ENCODE measurements at regions not wholly inside any gene's neighbourhood (a gene's known extent, or its start where the extent isn't known, plus 50 kb on each side); places are given as distances from the start of the nearest gene placed in this dataset.

DNA sequence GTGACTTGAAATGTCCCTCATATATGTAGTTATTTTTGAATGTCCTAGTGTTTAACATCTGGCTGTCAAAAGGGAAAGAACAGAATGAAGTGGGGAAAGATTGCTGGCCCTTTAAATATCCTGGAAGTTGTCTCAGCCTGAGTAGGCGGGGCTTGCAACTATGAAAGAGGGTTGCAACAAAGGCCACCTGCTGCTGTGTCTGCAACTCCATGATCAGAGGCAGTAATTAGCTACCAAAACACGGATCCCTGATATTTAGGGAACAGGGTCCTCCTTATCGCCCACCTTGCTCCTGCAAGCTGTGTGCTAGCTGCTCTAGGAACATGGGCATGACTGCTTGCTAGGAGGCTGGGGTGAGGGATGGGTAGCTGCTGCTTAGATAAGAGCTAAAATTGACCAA, 100.2 kb upstream of the CFAP20DC start:
- TF ChIP-seq, protein P1, sequence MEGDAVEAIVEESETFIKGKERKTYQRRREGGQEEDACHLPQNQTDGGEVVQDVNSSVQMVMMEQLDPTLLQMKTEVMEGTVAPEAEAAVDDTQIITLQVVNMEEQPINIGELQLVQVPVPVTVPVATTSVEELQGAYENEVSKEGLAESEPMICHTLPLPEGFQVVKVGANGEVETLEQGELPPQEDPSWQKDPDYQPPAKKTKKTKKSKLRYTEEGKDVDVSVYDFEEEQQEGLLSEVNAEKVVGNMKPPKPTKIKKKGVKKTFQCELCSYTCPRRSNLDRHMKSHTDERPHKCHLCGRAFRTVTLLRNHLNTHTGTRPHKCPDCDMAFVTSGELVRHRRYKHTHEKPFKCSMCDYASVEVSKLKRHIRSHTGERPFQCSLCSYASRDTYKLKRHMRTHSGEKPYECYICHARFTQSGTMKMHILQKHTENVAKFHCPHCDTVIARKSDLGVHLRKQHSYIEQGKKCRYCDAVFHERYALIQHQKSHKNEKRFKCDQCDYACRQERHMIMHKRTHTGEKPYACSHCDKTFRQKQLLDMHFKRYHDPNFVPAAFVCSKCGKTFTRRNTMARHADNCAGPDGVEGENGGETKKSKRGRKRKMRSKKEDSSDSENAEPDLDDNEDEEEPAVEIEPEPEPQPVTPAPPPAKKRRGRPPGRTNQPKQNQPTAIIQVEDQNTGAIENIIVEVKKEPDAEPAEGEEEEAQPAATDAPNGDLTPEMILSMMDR (IDR thresholded peaks at IDR 0.05; ENCODE audit: insufficient read depth, low read length, severe bottlenecking) = no peak
- Histone ChIP-seq H3K27me3 (ENCODE audit: control insufficient read depth, insufficient read depth, low read length) (no peaks in the 10 kb centered on the region), H3K4me3 (ENCODE audit: low read depth, low read length) (no peak overlapping the region), H3K36me3 (ENCODE audit: control insufficient read depth, insufficient read depth, low read length) (no peaks in the 10 kb centered on the region)
- DNase-seq (ENCODE audit: low read depth) (peak; percentile 3), FAIRE-seq (no peak)

DNA sequence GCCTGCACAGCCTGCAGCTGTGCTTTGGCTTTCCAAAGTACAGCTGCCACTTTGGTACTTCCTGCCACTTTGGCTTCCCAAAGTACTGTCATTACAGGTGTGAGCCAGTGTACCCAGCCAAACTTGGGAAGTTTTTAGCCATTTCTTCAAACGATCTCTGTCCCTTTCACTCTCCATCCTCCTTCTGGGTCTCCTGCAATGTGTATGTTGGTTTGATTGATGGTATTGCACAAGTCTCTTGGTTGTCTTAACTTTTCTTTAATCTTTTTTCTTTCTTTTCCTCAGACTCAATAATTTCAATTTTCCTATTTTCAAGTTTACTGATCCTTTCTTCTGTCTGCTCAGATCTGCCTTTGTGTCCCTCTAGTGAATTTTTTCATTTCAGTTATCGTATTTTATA, 99.3 kb upstream of the CFAP20DC start:
- TF ChIP-seq, protein P1 (IDR thresholded peaks at IDR 0.05; ENCODE audit: insufficient read depth, low read length, severe bottlenecking) = no peak
- Histone ChIP-seq H3K4me3 (ENCODE audit: low read depth, low read length) (no peak overlapping the region), H3K36me3 (ENCODE audit: control insufficient read depth, insufficient read depth, low read length) (no peaks in the 10 kb centered on the region), H3K27me3 (ENCODE audit: control insufficient read depth, insufficient read depth, low read length) (no peaks in the 10 kb centered on the region)
- DNase-seq (ENCODE audit: low read depth) = no peak
- FAIRE-seq = no peak

DNA sequence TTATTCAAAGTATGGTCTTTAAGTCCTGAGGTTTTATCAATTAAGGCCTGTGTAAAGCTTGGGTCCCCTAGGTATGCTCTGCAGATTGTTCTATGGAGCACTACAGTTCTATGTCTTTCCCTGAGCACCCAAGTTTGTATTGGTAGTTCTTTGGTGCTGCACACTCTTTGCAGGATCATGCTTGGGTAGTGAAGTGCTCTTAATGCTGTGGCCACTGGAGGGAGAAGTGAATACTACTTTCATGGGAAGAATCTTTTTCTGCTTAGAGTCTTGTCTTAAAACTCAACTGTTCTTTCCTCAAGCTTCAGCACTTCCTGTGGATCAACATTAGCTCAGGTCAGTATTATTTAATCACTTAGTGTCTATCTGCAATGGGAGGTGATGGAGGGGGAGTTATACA, 93.6 kb upstream of the CFAP20DC start:
- no peak for FAIRE-seq
- Histone ChIP-seq H3K4me3 (ENCODE audit: low read depth, low read length) (no peak overlapping the region), H3K27me3 (ENCODE audit: control insufficient read depth, insufficient read depth, low read length) (no peaks in the 10 kb centered on the region), H3K36me3 (ENCODE audit: control insufficient read depth, insufficient read depth, low read length) (no peaks in the 10 kb centered on the region)
- TF ChIP-seq, protein P1 (IDR thresholded peaks at IDR 0.05; ENCODE audit: insufficient read depth, low read length, severe bottlenecking) = peak; percentile 18
- peak; percentile 21 for DNase-seq (ENCODE audit: low read depth)

DNA sequence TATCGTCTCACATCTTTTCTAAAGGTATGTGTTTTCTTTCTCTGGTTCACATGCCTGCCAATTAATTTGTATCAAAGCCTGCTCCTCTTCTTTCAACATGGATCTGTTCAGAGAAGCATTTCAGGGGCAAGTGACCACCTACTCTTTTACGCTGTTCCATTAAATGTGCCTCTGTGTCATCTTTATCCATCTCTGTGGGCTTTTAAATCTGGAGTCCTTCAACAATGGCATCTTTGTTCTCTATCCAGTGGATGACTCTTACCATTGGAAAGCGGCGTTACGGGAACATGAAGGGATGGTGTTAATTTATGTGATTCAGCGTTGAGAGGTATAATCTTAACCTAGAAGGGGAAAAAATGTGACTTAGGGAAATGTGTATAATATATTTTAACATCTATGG, 92.7 kb upstream of the CFAP20DC start:
- peak; percentile 50 for FAIRE-seq
- TF ChIP-seq, protein P1 (IDR thresholded peaks at IDR 0.05; ENCODE audit: insufficient read depth, low read length, severe bottlenecking) = no peak
- H3K4me3 ChIP-seq (ENCODE audit: low read depth, low read length) = no peak overlapping the region

DNA sequence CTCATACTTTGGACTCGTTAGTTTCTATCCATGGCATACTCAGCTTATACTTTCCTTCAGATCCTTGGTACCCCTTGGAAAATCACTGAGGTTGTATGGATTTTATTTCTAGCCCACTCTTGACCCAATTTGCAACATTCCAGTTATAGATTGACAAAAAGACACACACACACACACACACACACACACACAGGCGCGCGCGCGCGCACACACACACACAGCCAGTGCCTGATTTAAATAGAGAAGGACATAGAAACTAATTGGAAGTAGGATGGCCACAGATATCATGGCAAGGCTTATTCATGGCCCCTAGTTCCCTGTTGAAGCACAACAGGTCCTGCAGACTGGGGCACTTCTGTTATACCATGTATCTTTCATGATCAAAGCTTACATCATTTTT, 89.1 kb upstream of the CFAP20DC start:
- no peaks in the 10 kb centered on the region for H3K36me3 ChIP-seq (ENCODE audit: control insufficient read depth, insufficient read depth, low read length)
- H3K4me3 ChIP-seq (ENCODE audit: low read depth, low read length) = no peak overlapping the region
- FAIRE-seq (no peak), DNase-seq (ENCODE audit: low read depth) (no peak)
- H3K27me3 ChIP-seq (ENCODE audit: control insufficient read depth, insufficient read depth, low read length) = no peaks in the 10 kb centered on the region
- TF ChIP-seq, protein P1 (IDR thresholded peaks at IDR 0.05; ENCODE audit: insufficient read depth, low read length, severe bottlenecking) = no peak

More for the DNA sequence above, 92.7 kb upstream of the CFAP20DC start:
- Histone ChIP-seq H3K36me3 (ENCODE audit: control insufficient read depth, insufficient read depth, low read length) (no peaks in the 10 kb centered on the region), H3K27me3 (ENCODE audit: control insufficient read depth, insufficient read depth, low read length) (no peaks in the 10 kb centered on the region)
- no peak for DNase-seq (ENCODE audit: low read depth)

DNA sequence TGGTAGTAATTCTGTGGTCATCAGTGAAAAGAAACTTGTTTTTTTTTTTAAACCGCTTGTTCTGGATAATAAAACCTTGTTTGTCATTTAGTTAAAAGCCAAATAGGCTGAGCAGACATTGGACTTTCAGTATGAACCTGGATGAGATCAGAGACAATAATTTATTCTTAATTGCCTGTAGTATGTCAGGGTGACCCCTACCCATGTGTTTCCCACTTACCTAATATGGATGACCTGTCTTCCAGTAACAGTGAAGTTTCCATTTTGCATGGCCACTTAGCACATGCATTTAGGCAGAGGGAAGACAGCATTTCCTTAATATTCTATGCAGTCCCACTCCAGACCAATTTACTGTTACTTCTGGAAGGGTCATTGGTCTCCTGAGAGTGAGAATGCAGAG, 87.6 kb upstream of the CFAP20DC start:
- DNase-seq (ENCODE audit: low read depth) = no peak
- TF ChIP-seq, protein P1 (IDR thresholded peaks at IDR 0.05; ENCODE audit: insufficient read depth, low read length, severe bottlenecking) = no peak
- no peaks in the 10 kb centered on the region for H3K36me3 ChIP-seq (ENCODE audit: control insufficient read depth, insufficient read depth, low read length)
- H3K4me3 ChIP-seq (ENCODE audit: low read depth, low read length) = no peak overlapping the region
- no peaks in the 10 kb centered on the region for H3K27me3 ChIP-seq (ENCODE audit: control insufficient read depth, insufficient read depth, low read length)
- FAIRE-seq = no peak
